ENCODE measurements at regions not wholly inside any gene's neighbourhood (a gene's known extent, or its start where the extent isn't known, plus 50 kb on each side); places are given as distances from the start of the nearest gene placed in this dataset.

DNA sequence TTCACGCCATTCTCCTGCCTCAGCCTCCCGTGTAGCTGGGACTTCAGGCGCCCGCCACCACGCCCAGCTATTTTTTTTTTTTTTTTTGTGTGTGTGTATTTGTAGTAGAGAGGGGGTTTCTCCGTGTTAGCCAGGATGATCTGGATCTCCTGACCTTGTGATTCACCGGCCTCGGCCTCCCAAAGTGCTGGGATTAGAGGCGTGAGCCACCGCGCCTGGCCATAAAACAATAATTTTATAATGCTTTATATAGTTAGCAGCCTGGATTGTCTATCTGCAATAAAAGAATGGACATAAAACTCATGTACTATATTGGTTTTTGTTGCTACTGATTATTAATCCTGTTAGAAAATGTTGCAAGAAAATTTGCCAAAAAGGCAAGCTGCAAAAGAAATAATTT is 195.9 kb upstream of the BANK1 start:
- TF ChIP-seq, protein P1, sequence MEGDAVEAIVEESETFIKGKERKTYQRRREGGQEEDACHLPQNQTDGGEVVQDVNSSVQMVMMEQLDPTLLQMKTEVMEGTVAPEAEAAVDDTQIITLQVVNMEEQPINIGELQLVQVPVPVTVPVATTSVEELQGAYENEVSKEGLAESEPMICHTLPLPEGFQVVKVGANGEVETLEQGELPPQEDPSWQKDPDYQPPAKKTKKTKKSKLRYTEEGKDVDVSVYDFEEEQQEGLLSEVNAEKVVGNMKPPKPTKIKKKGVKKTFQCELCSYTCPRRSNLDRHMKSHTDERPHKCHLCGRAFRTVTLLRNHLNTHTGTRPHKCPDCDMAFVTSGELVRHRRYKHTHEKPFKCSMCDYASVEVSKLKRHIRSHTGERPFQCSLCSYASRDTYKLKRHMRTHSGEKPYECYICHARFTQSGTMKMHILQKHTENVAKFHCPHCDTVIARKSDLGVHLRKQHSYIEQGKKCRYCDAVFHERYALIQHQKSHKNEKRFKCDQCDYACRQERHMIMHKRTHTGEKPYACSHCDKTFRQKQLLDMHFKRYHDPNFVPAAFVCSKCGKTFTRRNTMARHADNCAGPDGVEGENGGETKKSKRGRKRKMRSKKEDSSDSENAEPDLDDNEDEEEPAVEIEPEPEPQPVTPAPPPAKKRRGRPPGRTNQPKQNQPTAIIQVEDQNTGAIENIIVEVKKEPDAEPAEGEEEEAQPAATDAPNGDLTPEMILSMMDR (IDR thresholded peaks at IDR 0.05): no peak
- TF ChIP-seq POLR2A (IDR thresholded peaks at IDR 0.05): no peak

Measured in tibial nerve (tissue), 3 donors.